ENCODE measurements at regions not wholly inside any gene's neighbourhood (a gene's known extent, or its start where the extent isn't known, plus 50 kb on each side); places are given as distances from the start of the nearest gene placed in this dataset.
A peak's percentile ranks its signal among the peaks of the same experiment; 100 is the strongest.

DNA sequence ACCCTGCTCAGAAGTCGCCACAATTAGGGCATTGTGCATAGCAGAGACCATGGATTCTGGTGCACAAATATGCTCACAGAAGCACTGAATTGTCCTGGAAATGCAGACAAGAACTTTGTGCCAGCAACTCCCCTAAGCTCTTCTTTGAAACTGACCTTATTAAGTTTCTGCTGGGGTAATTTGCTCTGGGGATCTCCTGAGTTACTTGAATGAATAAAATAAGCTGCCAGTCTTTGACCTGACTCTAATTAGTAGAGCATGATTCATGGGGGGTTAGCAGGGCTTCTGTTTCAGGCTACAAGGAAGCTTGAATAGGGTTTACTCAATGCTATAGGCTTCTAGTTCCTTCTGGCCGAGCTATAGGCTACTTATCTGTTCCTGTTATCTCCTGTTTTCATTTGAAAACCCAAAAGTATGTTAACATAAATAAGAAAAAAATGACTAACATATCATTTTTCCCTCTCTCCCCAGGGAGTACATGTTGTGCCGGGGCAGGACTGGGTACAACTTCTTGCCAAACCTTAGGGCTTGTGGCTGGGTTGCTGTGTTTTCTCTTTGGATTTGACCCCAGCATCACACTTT is 169.0 kb upstream of the TMEM229A start:
- no peak for TF ChIP-seq CTCF (conservative IDR thresholded peaks at IDR 0.05; ENCODE audit: low read depth, low read length)
- DNase-seq (ENCODE audit: low read depth), result peak; percentile 31
- H3K4me3 ChIP-seq (ENCODE audit: low read depth, low read length), result no peak overlapping the region

- no peak for TF ChIP-seq CTCF (conservative IDR thresholded peaks at IDR 0.05; ENCODE audit: low read depth, low read length)
- no peak overlapping the region for H3K4me3 ChIP-seq (ENCODE audit: low read depth, low read length)
- DNase-seq (ENCODE audit: low read depth), result no peak
Observed at GRCh38 chr7:124196519-124196918, 163.7 kb upstream of the TMEM229A start.

DNA sequence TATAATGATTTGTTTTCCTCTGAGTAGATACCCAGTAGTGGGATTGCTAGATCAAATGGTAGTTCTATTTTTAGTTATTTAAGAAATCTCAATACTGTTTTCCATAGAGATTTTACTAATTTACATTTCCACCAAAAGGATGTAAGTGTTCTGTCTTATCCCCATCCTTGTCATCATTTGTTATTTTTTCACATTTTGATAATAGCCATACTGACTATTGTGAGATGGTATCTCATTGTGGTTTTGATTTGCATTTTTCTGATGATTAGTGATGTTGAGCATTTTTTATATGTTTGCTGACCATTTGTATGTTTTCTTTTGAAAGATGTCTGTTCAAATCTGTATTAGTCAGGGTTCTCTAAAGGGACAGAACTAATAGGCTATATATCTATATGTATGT is 160.0 kb upstream of the TMEM229A start:
- no peak overlapping the region for H3K4me3 ChIP-seq (ENCODE audit: low read depth, low read length)
- DNase-seq (ENCODE audit: low read depth), result no peak
- no peak for TF ChIP-seq CTCF (conservative IDR thresholded peaks at IDR 0.05; ENCODE audit: low read depth, low read length)

DNA sequence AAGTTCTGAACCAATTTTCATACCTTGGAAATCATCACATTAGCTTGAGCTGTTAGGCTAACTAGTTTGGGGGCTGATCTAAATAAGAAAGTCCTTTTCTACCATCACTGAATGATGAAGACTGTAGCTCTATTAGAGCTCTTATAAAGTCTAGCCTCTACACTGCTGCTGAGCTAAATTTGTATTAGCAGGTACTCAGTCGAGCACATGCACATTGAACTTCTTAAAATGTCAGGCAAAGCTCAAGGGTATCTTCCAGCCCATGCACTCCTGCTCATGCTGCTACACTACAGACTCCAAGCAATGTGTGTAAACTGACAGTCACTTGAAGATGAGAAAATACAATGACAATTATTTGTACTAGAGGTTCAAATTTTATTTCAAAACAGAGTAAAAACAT is 158.8 kb upstream of the TMEM229A start:
- no peak for TF ChIP-seq CTCF (conservative IDR thresholded peaks at IDR 0.05; ENCODE audit: low read depth, low read length)
- DNase-seq (ENCODE audit: low read depth), result no peak
- no peak overlapping the region for H3K4me3 ChIP-seq (ENCODE audit: low read depth, low read length)

DNA sequence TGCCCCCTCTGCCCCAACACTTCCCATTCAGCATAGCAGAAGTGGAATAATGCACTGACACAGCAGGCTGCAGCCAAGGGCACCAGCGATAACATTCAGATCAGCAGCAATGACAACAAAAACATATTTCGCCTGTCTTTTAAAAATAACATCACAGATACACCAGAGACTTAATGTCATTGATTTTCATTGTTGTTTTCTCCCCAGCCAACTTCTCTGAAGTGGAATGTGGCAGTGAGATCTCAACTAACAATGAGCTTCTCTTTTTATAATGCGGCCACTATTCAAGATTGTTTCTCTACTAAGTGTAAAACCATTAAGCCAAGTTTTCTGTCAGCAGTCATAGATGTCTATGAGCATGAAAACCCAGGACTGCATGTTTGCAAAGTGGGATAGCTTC is 158.2 kb upstream of the TMEM229A start:
- H3K4me3 ChIP-seq (ENCODE audit: low read depth, low read length), result no peak overlapping the region
- no peak for DNase-seq (ENCODE audit: low read depth)
- TF ChIP-seq CTCF (conservative IDR thresholded peaks at IDR 0.05; ENCODE audit: low read depth, low read length), result no peak

DNA sequence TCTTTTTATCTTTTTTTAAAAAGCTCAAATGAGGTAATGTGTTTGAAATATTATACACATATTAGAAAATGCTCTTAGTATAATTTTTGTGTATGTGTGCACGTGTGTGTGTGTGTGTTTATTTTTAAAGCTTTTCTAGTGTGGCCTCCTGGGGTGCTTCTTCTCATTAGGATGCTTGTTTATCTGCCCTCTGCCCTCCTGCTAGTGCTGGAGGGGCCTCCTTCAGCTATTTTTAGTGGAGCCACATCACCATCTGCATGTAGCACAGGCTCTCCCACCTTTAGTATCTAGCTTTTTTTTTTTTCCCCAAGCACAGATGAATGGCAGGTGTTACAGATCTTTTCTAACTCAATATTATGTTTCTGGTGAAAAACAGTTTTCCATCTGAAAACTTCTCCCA is 155.7 kb upstream of the TMEM229A start:
- no peak for DNase-seq (ENCODE audit: low read depth)
- no peak for TF ChIP-seq CTCF (conservative IDR thresholded peaks at IDR 0.05; ENCODE audit: low read depth, low read length)
- H3K4me3 ChIP-seq (ENCODE audit: low read depth, low read length), result no peak overlapping the region

DNA sequence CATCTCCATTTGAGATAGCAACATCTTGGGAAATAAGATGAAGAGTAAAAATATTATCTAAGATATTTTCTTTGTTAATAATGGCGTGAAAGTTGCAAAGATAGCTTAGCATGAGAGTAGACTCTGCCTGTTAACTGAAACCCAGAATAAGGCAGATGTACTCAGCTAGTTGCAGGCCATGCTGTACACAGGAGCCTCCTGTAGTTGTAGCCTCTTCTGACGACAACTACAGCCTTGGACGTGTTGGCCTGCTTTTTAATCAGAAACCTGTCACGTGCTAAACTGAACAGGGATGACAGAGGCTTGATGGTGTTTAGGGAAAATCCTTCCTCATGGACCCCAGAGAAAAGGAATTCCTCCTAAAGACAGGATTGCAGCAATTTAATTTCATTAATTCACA is 155.1 kb upstream of the TMEM229A start:
- no peak overlapping the region for H3K4me3 ChIP-seq (ENCODE audit: low read depth, low read length)
- no peak for DNase-seq (ENCODE audit: low read depth)
- TF ChIP-seq CTCF (conservative IDR thresholded peaks at IDR 0.05; ENCODE audit: low read depth, low read length), result no peak
